ENCODE measurements at regions not wholly inside any gene's neighbourhood (a gene's known extent, or its start where the extent isn't known, plus 50 kb on each side); places are given as distances from the start of the nearest gene placed in this dataset.

DNA sequence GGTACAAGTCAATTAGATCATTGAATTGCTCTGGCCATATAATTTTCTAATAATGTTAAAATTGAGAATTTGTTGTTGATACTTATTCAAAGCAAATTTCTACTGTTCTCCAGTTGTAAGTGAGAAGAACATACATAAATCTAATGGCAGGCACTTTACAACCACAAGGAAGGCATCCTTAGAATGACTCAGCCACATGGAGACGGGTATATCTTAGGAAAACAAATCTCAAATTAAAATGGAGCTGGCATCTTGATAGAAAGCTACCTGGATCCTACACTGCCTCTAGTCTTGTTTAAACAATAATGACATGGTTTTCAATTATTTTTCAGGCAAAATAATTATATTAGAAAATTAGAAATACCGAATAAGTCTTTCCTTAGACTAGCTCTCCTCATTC is 1183.7 kb upstream of the SORCS1 start:
- no peak overlapping the region for H3K9ac ChIP-seq (ENCODE audit: low read length)
- TF ChIP-seq, protein P1, sequence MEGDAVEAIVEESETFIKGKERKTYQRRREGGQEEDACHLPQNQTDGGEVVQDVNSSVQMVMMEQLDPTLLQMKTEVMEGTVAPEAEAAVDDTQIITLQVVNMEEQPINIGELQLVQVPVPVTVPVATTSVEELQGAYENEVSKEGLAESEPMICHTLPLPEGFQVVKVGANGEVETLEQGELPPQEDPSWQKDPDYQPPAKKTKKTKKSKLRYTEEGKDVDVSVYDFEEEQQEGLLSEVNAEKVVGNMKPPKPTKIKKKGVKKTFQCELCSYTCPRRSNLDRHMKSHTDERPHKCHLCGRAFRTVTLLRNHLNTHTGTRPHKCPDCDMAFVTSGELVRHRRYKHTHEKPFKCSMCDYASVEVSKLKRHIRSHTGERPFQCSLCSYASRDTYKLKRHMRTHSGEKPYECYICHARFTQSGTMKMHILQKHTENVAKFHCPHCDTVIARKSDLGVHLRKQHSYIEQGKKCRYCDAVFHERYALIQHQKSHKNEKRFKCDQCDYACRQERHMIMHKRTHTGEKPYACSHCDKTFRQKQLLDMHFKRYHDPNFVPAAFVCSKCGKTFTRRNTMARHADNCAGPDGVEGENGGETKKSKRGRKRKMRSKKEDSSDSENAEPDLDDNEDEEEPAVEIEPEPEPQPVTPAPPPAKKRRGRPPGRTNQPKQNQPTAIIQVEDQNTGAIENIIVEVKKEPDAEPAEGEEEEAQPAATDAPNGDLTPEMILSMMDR (IDR thresholded peaks at IDR 0.05): no peak
- TF ChIP-seq EZH2 (IDR thresholded peaks at IDR 0.05; ENCODE audit: borderline replicate concordance, insufficient read depth, low read depth, low read length, poor library complexity, severe bottlenecking): no peak
- WGBS (ENCODE audit: insufficient coverage): no CpG with 5 or more reads among the region's 2 CpGs

DNA sequence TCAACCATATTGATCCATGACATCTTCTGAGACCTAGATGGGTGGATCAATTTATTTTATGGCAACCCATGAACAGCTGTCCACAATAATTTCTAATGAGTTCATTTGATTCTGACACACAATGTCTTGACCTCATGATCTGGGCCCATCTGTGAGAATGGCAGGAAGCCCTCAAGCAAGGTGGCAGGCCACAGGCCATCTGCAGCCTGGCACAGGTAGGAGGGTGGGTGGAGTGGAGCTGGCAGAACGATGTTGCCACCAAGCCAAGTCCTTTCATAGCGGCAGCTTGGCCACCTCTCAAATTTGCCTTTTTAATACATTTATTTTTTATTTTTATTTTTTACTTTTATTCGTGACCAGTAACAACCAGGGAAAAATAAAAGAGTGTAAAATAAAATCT is 1181.6 kb upstream of the SORCS1 start:
- ChIA-PET CTCF (no interaction called here), POLR2A (no interaction called here)
- DNase-seq: no peak
- no peaks in the 10 kb centered on the region for H3K36me3 ChIP-seq (replicated peaks in 1 of 2; ENCODE audit: control extremely low read depth in 1 of 2, control insufficient read depth in 1 of 2, extremely low read depth in 1 of 2, insufficient read depth in 2 of 2, low read length in 1 of 2)
- intact Hi-C loops (cut with micrococcal nuclease): no loop called here
- H3K4me2 ChIP-seq (replicated peaks; ENCODE audit: low read depth, low read length, poor library complexity, severe bottlenecking): no peak overlapping the region
- Mint-ChIP-seq H3K27me3 (no peaks in the 10 kb centered on the region), H3K4me1 (no peaks in the 10 kb centered on the region), H3K27ac (no peak overlapping the region), H3K4me3 (no peak overlapping the region), H3K9me3 (ENCODE audit: insufficient read depth) (peaks cover 4% of the 10 kb centered on the region)
- no CpG with 5 or more reads among the region's 3 CpGs for WGBS (ENCODE audit: insufficient coverage)
- no peaks in the 10 kb centered on the region for H3K27me3 ChIP-seq (replicated peaks in 1 of 4; ENCODE audit: control extremely low read depth in 1 of 4, control insufficient read depth in 3 of 4, insufficient read depth in 4 of 4, low read length in 3 of 4)
- H3K9ac ChIP-seq (ENCODE audit: low read length): no peak overlapping the region
- H3K27ac ChIP-seq (ENCODE audit: low read length in 2 of 2): no peak overlapping the region
- ATAC-seq (ENCODE audit: low read depth): no peak
- H3K9me3 ChIP-seq (ENCODE audit: control extremely low read depth in 1 of 3, control insufficient read depth in 2 of 3, insufficient read depth in 1 of 3, low read length in 2 of 3): peaks cover 0 to 2% (median 0%) of the 10 kb centered on the region in 3 donors
- H3K79me2 ChIP-seq (ENCODE audit: control insufficient read depth, insufficient read depth, low read length): no peaks in the 10 kb centered on the region
- H3K4me3 ChIP-seq (ENCODE audit: control extremely low read depth in 1 of 5, extremely low read depth in 1 of 5, insufficient read depth in 1 of 5, low read depth in 2 of 5, low read length in 4 of 5): no peak overlapping the region
- H2AFZ ChIP-seq (ENCODE audit: insufficient read depth, low read depth, low read length, poor library complexity, severe bottlenecking): no peak overlapping the region
- no peaks in the 10 kb centered on the region for H3K4me1 ChIP-seq (ENCODE audit: control insufficient read depth in 2 of 2, insufficient read depth in 2 of 2, low read length in 2 of 2)
- TF ChIP-seq EZH2 (IDR thresholded peaks at IDR 0.05; ENCODE audit: borderline replicate concordance, insufficient read depth, low read depth, low read length, poor library complexity, severe bottlenecking): no peak
- TF ChIP-seq, protein P1 (IDR thresholded peaks at IDR 0.05): no peak
- H4K20me1 ChIP-seq (ENCODE audit: control insufficient read depth, insufficient read depth, low read length, poor library complexity, severe bottlenecking): no peaks in the 10 kb centered on the region

More for the DNA sequence above, 1183.7 kb upstream of the SORCS1 start:
- Histone ChIP-seq H4K20me1 (ENCODE audit: control insufficient read depth, insufficient read depth, low read length, poor library complexity, severe bottlenecking) (no peaks in the 10 kb centered on the region), H3K9me3 (ENCODE audit: control extremely low read depth in 1 of 3, control insufficient read depth in 2 of 3, insufficient read depth in 1 of 3, low read length in 2 of 3) (peaks cover 0 to 2% (median 0%) of the 10 kb centered on the region in 3 donors), H3K27me3 (replicated peaks in 1 of 4; ENCODE audit: control extremely low read depth in 1 of 4, control insufficient read depth in 3 of 4, insufficient read depth in 4 of 4, low read length in 3 of 4) (no peaks in the 10 kb centered on the region), H3K79me2 (ENCODE audit: control insufficient read depth, insufficient read depth, low read length) (no peaks in the 10 kb centered on the region), H3K4me3 (ENCODE audit: control extremely low read depth in 1 of 5, extremely low read depth in 1 of 5, insufficient read depth in 1 of 5, low read depth in 2 of 5, low read length in 4 of 5) (no peak overlapping the region), H2AFZ (ENCODE audit: insufficient read depth, low read depth, low read length, poor library complexity, severe bottlenecking) (no peak overlapping the region), H3K4me1 (ENCODE audit: control insufficient read depth in 2 of 2, insufficient read depth in 2 of 2, low read length in 2 of 2) (no peaks in the 10 kb centered on the region), H3K36me3 (replicated peaks in 1 of 2; ENCODE audit: control extremely low read depth in 1 of 2, control insufficient read depth in 1 of 2, extremely low read depth in 1 of 2, insufficient read depth in 2 of 2, low read length in 1 of 2) (no peaks in the 10 kb centered on the region), H3K27ac (ENCODE audit: low read length in 2 of 2) (no peak overlapping the region), H3K4me2 (replicated peaks; ENCODE audit: low read depth, low read length, poor library complexity, severe bottlenecking) (no peak overlapping the region)
- H3K9me3 Mint-ChIP-seq (ENCODE audit: insufficient read depth): peaks cover 4% of the 10 kb centered on the region
- intact Hi-C loops (cut with micrococcal nuclease): no loop called here
- ATAC-seq (ENCODE audit: low read depth) (no peak), DNase-seq (no peak)
- ChIA-PET POLR2A (no interaction called here), CTCF (no interaction called here)
- no peak overlapping the region for H3K27ac Mint-ChIP-seq
- H3K4me3 Mint-ChIP-seq: no peak overlapping the region
- no peaks in the 10 kb centered on the region for H3K27me3 Mint-ChIP-seq
- H3K4me1 Mint-ChIP-seq: no peaks in the 10 kb centered on the region

Data from B cell (primary cell).